Smooth muscle cell (in vitro differentiated cells): ENCODE measurements at regions not wholly inside any gene's neighbourhood (a gene's known extent, or its start where the extent isn't known, plus 50 kb on each side); places are given as distances from the start of the nearest gene placed in this dataset.

Experiments
- DNase-seq: peaks from one replicate; lab custom pipeline; 2025; ENCODE audit not compliant: unreplicated experiment; lab: John Stamatoyannopoulos, UW
- H2AFZ ChIP-seq: fragments of 200-600 bp; sonication (generic); 2 replicates; pipeline ENCODE4 v1.6.0; 2016; ENCODE audit warnings: antibody characterized with exemption, low read depth, mild to moderate bottlenecking
- H3F3A ChIP-seq: fragments of 200-600 bp; sonication (generic); 2 replicates; pipeline ENCODE4 v1.6.0; 2017; ENCODE audit warnings: antibody characterized with exemption, low read depth
- H3K27ac ChIP-seq: fragments of 200-600 bp; sonication (generic); 2 replicates; pipeline ENCODE4 v1.5.1; 2016; ENCODE audit warnings: low read depth, mild to moderate bottlenecking
- H3K27me3 ChIP-seq: fragments of 200-600 bp; sonication (generic); 2 replicates; pipeline ENCODE4 v1.6.1; 2016; ENCODE audit warnings: low read depth, mild to moderate bottlenecking
- H3K36me3 ChIP-seq: fragments of 200-600 bp; sonication (generic); 2 replicates; pipeline ENCODE4 v1.5.1; 2016; ENCODE audit warnings: low read depth
- H3K4me1 ChIP-seq: fragments of 200-600 bp; sonication (generic); 2 replicates; pipeline ENCODE4 v1.5.1; 2016; ENCODE audit warnings: low read depth
- H3K4me2 ChIP-seq: fragments of 200-600 bp; sonication (generic); 2 replicates; pipeline ENCODE4 v1.6.0; 2016; ENCODE audit warnings: mild to moderate bottlenecking
- H3K4me3 ChIP-seq: fragments of 200-600 bp; sonication (generic); 2 replicates; pipeline ENCODE4 v1.5.1; 2016; ENCODE audit warnings: mild to moderate bottlenecking
- H3K79me2 ChIP-seq: fragments of 200-600 bp; sonication (generic); 2 replicates; pipeline ENCODE4 v1.6.0; 2016; ENCODE audit warnings: low read depth, mild to moderate bottlenecking
- H3K9ac ChIP-seq: fragments of 200-600 bp; sonication (generic); 2 replicates; pipeline ENCODE4 v1.6.0; 2016; ENCODE audit warnings: low read depth
- H3K9me3 ChIP-seq: fragments of 200-600 bp; sonication (generic); replicated peaks from 2 replicates; pipeline ENCODE4 v1.5.1; 2016; ENCODE audit warnings: low read depth
- H4K20me1 ChIP-seq: fragments of 200-600 bp; sonication (generic); 2 replicates; pipeline ENCODE4 v1.6.0; 2016; ENCODE audit warnings: low read depth
- CTCF ChIP-seq: fragments of 200-600 bp; sonication (generic); IDR thresholded peaks from 2 replicates; pipeline ENCODE4 v1.5.1; 2017; ENCODE audit warnings: borderline replicate concordance, mild to moderate bottlenecking, antibody characterized with exemption; ENCODE audit not compliant: insufficient read depth, poor library complexity, severe bottlenecking
- WGBS: methylation state at CpG from one replicate; pipeline ENCODE4 v1.1.7; 2016; ENCODE audit warnings: low lambda C conversion rate; 5-methylcytosine and 5-hydroxymethylcytosine counted together

GRCh38 chr6:8738951-8739350 is 303.6 kb upstream of the SLC35B3 start:
- H3K9ac ChIP-seq, result no peak overlapping the region
- no peaks in the 10 kb centered on the region for H3K9me3 ChIP-seq
- no peak for TF ChIP-seq CTCF
- 71% methylated on average over 2 of the region's 2 CpGs for WGBS
- H3K27ac ChIP-seq, result no peak overlapping the region
- no peaks in the 10 kb centered on the region for H4K20me1 ChIP-seq
- H3K4me2 ChIP-seq, result no peak overlapping the region
- no peak for DNase-seq
- H3F3A ChIP-seq, result peaks cover 11% of the 10 kb centered on the region
- H3K79me2 ChIP-seq, result no peaks in the 10 kb centered on the region
- H3K27me3 ChIP-seq, result no peaks in the 10 kb centered on the region
- H2AFZ ChIP-seq, result no peak overlapping the region
- H3K36me3 ChIP-seq, result no peaks in the 10 kb centered on the region
- H3K4me1 ChIP-seq, result no peaks in the 10 kb centered on the region
- H3K4me3 ChIP-seq, result no peak overlapping the region

GRCh38 chr6:8736156-8736895 is 301.0 kb upstream of the SLC35B3 start:
- no peak for DNase-seq
- no peak overlapping the region for H3K4me3 ChIP-seq
- 17% methylated on average over 7 of the region's 7 CpGs for WGBS
- no peaks in the 10 kb centered on the region for H3K79me2 ChIP-seq
- no peak for TF ChIP-seq CTCF
- peaks cover 11% of the 10 kb centered on the region for H3F3A ChIP-seq
- no peaks in the 10 kb centered on the region for H3K27me3 ChIP-seq
- H3K36me3 ChIP-seq, result no peaks in the 10 kb centered on the region
- H3K4me1 ChIP-seq, result no peaks in the 10 kb centered on the region
- H2AFZ ChIP-seq, result peak overlapping the region; percentile 16
- no peak overlapping the region for H3K9ac ChIP-seq
- H4K20me1 ChIP-seq, result no peaks in the 10 kb centered on the region
- H3K9me3 ChIP-seq, result no peaks in the 10 kb centered on the region
- H3K27ac ChIP-seq, result peak overlapping the region; percentile 64
- peak overlapping the region; percentile 59 for H3K4me2 ChIP-seq

GRCh38 chr6:8733879-8734278 is 298.5 kb upstream of the SLC35B3 start:
- WGBS, result 94% methylated on average over 5 of the region's 5 CpGs
- Histone ChIP-seq H3K4me2 (no peak overlapping the region), H3K4me3 (no peak overlapping the region), H3K4me1 (no peaks in the 10 kb centered on the region), H3F3A (peaks cover 11% of the 10 kb centered on the region), H3K9ac (no peak overlapping the region), H3K9me3 (no peaks in the 10 kb centered on the region), H4K20me1 (no peaks in the 10 kb centered on the region), H3K79me2 (no peaks in the 10 kb centered on the region), H3K36me3 (no peaks in the 10 kb centered on the region), H2AFZ (no peak overlapping the region), H3K27ac (no peak overlapping the region), H3K27me3 (no peaks in the 10 kb centered on the region)
- TF ChIP-seq CTCF, result no peak
- no peak for DNase-seq

GRCh38 chr6:8731874-8732273 is 296.5 kb upstream of the SLC35B3 start:
- no peak overlapping the region for H3K9ac ChIP-seq
- DNase-seq, result no peak
- H3K27me3 ChIP-seq, result no peaks in the 10 kb centered on the region
- H4K20me1 ChIP-seq, result no peaks in the 10 kb centered on the region
- H3K79me2 ChIP-seq, result no peaks in the 10 kb centered on the region
- H3K4me1 ChIP-seq, result no peaks in the 10 kb centered on the region
- 57% methylated on average over 2 of the region's 2 CpGs for WGBS
- TF ChIP-seq CTCF, result no peak
- H3K27ac ChIP-seq, result no peak overlapping the region
- peak overlapping the region; percentile 13 for H3K4me2 ChIP-seq
- no peak overlapping the region for H2AFZ ChIP-seq
- no peaks in the 10 kb centered on the region for H3K9me3 ChIP-seq
- H3K36me3 ChIP-seq, result no peaks in the 10 kb centered on the region
- H3F3A ChIP-seq, result peaks cover 5% of the 10 kb centered on the region
- H3K4me3 ChIP-seq, result no peak overlapping the region
